Skin epidermis (tissue), 12 donors: ENCODE measurements at regions not wholly inside any gene's neighbourhood (a gene's known extent, or its start where the extent isn't known, plus 50 kb on each side); places are given as distances from the start of the nearest gene placed in this dataset.

Experiments
- H3K27ac ChIP-seq, 21 experiments: fragments of 200-600 bp; sonication (generic) in 11 of 21; one replicate each; pipeline ENCODE4 v1.5.0; 2020; ENCODE audit warnings: mild to moderate bottlenecking in 3 of 21, inconsistent platforms in 2 of 21, moderate library complexity in 2 of 21
- H3K4me3 ChIP-seq, 7 experiments: fragments of 200-600 bp; sonication (generic) in 2 of 7; one replicate each; pipeline ENCODE4 v1.5.0; 2020; ENCODE audit warnings: inconsistent platforms in 2 of 7, mild to moderate bottlenecking in 2 of 7, moderate library complexity in 1 of 7

DNA sequence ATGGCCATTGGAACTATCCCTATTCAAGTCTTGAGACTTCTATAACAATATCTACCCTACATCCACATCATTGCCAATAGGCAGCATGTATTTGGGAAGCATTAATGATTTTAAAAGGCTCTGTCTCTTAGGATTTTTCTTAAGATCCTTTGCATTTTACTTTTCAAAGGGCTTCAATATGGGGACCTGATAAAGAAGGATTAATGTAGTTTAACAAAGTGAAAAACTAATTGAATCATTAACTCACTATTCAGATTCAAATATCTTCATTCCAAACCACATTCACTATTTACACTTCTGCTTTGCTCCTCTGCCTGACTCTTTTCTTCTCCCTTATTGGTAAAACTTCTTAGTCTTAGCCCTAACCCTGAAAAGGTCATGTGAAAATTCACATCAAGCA is 333.0 kb downstream of the EPHA7 start:
- no peak overlapping the region for H3K27ac ChIP-seq
- no peak overlapping the region for H3K4me3 ChIP-seq

DNA sequence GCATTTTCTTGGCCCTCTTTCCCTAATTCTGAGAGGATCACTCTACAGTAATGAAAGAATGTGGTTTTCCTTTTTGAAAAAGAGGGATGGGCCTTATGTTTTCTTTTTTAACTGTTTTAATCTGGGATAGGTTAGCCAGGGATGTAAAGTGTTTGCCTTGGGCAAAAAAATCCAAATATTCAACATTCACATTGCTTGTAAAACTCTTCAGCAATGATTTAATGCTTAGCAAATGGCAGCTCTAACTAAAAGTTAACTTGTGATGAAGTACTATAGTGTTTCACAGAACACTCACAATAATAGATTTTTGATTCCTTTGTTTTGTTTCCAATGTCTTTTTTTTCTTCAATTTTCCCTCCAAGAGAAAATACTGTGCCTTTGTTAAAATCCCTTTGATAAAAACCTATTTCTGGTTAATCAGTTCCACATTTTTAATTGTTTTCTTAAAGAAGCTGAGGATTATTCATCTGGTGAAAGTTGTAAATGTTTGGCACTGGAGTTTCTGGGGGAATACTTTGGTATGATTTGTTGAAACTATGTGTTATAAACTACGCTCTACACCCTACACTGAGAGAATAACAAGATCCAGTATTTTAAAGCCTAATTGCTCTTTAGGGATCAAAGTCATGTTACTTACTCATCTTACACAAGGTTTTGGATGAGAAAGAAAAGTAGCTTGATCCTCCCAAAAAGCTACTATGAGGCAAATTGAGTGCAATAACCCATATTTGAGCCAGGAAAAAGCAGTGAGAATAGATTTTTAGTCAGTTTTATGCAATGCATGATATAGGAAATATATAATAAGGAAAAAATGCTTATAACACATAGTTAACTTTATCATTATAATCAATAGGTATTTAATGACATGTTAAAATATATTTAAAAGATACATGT is 335.8 kb downstream of the EPHA7 start:
- Histone ChIP-seq H3K4me3 (no peak overlapping the region), H3K27ac (no peak overlapping the region)

DNA sequence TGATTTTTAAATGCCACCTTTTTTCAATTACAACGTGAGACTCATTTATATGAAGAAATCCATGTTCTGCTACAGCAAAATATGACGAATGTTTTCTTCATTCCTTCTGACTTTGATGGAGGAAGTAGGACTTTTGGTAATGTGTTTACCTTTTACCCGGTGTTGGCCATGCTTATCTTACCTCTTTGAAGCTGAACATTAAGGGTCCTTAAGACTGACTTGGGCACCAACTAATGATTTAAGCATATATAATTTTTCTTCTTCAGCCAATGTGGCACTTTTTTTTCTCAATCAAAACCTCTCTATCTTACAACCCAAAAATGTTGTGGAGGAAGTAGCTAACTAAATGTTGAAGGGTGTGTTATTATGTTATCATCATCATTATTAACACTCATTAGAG is 337.5 kb downstream of the EPHA7 start:
- Histone ChIP-seq H3K4me3 (no peak overlapping the region), H3K27ac (no peak overlapping the region)

DNA sequence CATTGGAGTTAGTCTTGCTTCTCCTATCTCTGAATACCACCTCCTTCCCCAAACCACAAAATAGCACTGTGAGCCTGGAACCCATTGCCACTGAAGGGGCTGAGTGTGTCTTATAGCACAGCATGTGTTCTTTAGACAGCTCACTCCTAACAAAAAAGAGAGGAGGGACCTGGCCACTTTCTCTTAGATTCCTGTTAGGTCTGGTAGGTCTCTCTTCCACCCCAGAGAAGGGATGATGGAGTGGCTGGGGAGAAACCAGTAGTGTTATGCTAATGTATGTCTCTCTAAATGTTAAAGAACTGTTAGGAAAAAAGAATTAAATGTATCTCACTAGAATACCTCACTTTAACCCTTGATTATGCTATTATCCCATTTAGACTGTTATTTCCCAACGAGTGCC is 340.3 kb downstream of the EPHA7 start:
- Histone ChIP-seq H3K27ac (no peak overlapping the region), H3K4me3 (no peak overlapping the region)

DNA sequence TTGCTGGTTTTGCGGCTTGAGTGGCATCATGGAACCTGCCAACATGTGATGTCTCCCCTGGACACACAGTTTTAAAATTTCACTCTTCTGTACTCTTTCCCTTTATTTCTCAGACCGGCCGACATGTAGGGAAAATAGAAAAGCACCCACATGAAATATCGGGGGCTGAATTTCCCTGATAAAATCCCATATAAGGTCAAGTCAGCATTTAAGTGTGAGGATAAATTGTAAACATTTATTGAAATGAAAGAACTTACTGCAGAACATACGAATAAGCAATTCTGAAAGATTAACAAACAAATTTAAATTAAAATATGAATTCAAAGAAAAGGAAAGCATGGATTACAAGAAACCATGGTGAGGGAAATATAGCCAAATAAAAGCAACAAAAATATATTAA is 345.5 kb downstream of the EPHA7 start:
- Histone ChIP-seq H3K27ac (no peak overlapping the region), H3K4me3 (no peak overlapping the region)

DNA sequence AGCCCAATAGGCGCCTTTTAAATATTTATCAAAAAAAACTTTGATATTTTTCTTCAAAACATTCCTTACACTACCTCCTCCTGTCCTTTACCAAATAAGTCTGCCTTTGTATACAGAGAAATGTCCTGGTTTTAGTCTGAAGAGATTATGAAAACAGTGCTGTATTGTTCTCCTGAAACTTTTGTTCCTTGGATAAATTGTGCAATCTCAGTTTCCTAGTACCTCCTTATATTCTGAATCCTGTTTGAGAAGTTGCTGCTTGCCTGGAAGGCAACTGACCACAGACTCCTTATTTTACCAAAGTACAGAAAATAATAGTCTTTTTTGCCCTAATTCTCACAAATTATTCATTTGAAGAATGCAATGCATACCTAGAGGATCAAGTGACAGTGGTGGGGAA is 349.5 kb downstream of the EPHA7 start:
- Histone ChIP-seq H3K27ac (no peak overlapping the region), H3K4me3 (no peak overlapping the region)

DNA sequence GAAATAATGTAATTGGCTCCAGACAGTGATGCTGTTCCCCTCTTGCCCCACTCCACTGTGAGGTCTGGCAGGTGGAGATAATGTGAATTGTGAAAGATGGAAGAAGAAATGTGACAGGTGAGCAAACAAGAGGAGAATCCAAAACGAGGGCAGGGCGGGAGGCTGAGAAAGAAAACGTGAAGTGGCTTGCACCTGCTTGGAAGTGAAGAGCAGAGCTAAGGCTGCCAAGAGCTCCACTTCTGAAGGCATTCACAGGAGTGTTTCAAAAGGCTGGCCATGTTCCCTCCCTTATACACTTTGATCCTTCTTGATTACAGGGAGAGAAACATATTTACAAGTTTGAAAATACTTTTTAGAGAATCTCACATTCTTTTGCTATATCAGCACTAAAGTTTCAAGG is 359.4 kb downstream of the EPHA7 start:
- Histone ChIP-seq H3K27ac (no peak overlapping the region), H3K4me3 (no peak overlapping the region)

DNA sequence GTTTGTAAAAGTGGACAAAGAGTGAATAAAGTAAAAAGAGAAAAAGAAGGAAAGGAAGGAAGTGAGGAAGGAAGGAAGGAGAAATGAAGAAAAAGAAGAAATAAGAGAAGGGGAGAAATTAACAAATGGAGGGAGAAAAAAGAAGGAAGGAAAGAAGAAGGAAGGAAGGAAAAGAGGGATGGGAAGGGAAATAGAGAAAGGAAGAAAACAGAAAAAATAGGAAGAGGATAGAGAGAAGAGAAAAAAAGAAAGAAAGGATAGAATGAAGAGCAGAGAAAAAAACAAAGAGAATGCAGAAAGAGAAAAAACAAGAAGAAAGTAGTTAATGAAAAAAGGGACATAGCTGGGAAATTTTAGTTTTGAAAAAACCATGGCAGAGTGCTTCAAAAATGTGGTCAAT is 361.8 kb downstream of the EPHA7 start:
- Histone ChIP-seq H3K27ac (no peak overlapping the region), H3K4me3 (no peak overlapping the region)

DNA sequence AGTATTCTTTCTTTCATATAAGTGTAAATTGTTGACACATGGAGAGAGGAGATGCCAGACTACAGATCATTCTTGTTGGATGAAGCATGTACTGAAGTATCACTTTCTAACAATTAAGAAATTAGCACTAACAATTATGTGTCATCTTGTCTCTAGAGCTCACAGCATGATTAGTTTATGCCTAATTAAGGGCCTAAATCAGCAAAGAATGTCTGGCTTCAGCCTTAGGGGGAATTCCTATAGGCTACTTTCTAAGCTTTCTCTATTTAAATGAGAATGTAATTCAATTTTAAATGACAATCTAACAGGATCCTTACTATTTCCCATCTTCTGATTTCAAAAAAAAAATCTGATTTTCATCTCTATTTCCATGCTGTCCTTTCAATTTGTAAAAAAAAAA is 371.0 kb downstream of the EPHA7 start:
- Histone ChIP-seq H3K4me3 (no peak overlapping the region), H3K27ac (no peak overlapping the region)

DNA sequence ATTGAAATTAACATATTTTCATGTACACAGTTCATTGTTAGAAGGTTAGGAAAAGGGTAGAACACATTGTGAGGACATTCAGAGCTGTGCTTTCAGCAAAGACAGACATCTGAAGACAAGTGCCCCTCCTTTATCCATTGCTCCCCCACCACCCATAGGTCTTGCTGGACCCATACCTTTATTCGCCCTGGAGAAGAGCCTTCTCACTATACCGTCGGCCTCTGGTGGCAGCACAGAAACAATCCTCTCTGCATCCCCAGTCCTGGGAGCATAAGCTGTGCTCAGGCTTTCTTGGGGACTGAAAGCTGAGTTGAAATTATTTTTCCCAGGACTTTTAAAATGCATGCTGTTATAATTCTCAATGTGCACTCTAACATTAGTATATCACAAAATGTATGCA is 372.3 kb downstream of the EPHA7 start:
- Histone ChIP-seq H3K4me3 (no peak overlapping the region), H3K27ac (no peak overlapping the region)

DNA sequence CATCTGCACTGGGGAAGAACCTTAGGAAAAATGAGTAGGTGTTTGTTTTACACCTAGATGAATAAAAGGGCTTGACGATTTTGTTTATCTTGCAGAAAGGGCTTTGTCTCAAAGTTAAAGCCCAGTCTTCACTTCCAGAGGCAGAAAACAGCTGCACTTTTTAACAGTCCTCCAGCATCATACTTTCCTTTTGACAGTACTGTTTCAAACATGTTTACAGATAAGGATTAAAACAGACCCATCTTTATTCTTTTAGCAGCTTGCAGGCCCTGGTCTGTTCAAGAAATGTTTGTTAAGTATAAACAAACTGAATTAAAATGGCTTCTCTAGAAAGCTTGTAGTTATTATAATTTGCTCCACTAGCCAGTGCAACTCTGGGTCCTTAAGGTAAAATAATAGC is 374.2 kb downstream of the EPHA7 start:
- H3K4me3 ChIP-seq = no peak overlapping the region
- H3K27ac ChIP-seq = no peak overlapping the region

DNA sequence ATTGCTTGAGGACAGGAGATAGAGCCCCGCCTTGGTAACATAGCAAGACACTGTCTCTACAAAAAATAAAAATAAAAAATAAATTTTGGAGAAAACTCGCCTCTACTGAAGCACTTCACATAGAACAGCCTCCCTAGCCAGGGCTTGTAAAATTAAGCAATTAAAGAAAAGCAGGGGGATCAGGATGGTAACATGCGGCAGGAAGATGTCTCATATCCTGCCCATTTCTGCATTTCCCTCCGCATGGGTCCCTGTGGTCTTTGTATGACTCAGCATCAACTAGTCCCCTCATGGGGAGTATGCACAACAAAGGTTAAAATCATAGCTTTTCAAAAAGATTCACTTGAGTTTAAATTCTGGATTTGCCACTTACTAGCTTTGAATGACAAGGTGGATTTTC is 379.0 kb downstream of the EPHA7 start:
- no peak overlapping the region for H3K27ac ChIP-seq
- H3K4me3 ChIP-seq = no peak overlapping the region

DNA sequence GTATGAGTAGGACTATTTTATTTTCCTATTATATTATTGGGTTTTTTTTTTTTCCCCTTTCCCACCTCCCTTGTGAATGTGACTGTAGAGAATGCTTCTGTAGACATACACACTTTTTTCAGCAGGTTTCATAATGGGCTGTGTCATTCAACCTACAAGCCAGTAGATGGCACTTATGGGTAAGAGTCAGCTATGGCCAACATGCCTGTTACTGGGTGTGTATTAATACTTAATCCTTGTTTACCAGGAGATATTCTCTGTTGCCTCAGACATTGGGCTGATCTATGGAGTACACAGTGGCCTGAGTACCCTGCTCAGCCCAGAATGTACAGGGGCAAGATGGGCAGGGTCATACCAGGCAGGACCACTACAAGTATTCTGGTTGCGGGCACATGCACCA is 382.5 kb downstream of the EPHA7 start:
- H3K4me3 ChIP-seq = no peak overlapping the region
- no peak overlapping the region for H3K27ac ChIP-seq

DNA sequence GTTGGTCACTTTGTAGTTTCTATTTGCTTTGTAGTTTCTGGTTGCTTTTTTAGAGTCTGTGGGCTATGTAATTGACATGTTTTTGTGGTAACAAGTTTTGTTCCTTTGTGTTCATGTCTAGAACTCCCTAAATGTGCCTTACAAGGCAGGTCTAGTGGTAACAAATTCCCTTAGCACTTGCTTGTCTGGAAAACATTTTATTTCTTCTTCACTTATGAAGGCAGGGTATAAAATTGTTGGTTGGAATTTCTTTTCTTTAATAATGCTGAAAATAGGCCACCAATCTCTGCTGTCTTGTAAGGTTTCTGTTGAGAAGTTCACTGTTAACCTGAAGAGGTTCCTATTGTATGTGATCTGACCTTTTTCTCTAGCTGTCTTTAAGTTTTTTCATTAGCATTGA is 383.6 kb downstream of the EPHA7 start:
- H3K27ac ChIP-seq = no peak overlapping the region

DNA sequence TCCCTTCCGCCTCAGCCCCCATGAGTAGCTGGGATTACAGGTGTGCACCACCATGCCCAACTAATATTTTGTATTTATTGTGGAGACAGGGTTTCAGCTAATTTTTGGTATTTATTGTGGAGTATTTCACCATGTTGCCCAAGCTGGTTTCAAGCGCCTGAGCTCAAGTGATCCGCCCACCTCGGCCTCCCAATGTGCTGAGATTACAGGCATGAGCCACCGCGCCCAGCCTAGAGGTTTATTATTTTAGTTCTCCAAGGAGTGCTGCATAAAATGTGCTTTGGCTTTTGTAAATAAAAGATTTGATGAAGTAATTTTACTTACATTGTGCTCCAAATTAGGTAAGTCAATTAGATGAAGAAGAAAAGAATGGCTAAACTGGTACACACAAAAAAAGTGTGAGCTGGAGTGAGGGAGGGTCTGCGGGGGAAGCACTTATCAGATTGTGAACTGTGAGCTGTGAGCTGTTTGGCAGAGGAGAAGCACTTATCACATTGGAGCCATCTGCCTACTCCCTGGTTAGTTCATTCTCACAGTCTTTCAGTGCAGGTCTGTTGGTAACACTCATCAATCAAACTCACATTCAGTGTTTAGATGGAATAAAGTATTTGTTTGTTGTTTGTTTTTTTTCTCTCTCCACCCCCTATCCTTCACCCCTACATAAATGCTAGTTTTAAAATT is 398.0 kb downstream of the EPHA7 start:
- Histone ChIP-seq H3K27ac (no peak overlapping the region), H3K4me3 (no peak overlapping the region)

More for the DNA sequence above, 383.6 kb downstream of the EPHA7 start:
- H3K4me3 ChIP-seq = no peak overlapping the region

DNA sequence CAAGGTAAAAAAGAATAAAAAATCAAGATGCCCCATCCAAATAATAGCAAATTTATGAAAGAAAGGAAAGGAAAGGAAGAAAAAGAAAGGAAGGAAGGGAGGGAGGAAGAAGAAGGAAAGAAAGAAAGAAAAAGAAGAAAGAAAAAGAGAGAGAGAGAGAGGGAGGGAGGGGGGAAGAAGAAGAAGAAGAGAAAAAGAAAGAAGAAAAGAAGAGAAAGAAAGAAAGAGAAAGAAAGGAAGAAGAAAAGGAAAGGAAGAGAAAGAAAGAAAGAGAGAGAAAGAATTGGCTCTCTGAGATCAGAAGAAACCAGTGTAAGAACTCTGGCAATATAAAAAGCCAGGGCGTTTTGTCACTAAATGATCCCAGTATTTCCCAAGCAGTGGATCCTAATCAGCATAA is 401.7 kb downstream of the EPHA7 start:
- Histone ChIP-seq H3K4me3 (no peak overlapping the region), H3K27ac (no peak overlapping the region)

DNA sequence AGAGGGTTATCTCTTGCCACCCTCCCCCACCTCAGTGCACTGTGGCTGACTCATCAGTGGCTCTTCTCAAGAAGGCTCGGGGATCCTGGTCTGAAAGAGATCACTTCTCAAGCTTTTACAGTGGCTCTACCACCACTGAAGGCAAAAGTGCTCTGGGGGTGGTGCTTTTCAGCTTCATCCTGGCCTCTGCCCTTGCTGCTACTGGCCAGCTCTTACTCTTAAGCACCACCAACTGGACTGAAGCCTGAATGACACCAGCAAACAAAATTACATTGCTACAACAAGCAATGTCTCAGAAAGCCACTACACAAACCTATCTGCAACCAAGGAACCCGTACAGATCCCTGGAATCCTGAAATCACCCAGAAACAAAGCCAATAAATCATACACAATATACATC is 402.1 kb downstream of the EPHA7 start:
- no peak overlapping the region for H3K27ac ChIP-seq
- H3K4me3 ChIP-seq = no peak overlapping the region

DNA sequence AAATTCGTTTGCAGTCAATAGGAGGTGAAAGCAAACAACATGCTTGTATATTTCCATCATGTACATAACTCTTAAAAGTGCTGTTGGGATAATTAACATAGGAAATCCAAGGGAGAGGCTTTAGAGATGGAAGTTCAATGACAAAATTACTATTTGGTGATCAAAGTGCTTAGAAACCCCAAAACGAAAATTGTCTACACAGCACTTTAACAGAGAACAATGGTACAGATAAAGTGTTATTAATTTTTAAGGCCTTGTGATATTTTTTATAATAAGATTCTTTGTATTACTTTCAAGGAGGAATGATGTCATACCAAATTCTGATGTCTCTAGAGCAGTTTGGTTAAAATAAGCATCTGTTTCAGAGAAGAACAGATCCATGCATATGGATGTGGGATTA is 406.3 kb downstream of the EPHA7 start:
- Histone ChIP-seq H3K4me3 (no peak overlapping the region), H3K27ac (no peak overlapping the region)

DNA sequence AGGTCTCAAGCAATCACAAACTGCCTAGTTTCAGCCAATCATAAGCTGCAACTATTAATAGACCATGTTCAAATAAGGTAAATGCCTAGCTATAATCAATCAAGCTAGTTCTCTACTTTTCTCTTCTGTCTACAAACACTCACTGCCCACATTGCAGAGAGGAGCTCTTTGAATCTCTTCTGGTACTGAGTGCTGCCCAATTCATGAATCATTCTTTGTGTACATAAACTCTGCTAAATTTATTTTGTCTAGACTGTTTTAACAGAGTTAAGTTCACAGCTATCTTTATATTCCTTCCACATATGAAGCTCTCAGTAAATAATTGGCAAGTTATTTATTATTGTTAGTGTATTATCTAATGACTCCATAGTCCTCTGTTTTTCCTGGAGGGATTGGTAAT is 411.0 kb downstream of the EPHA7 start:
- no peak overlapping the region for H3K4me3 ChIP-seq
- no peak overlapping the region for H3K27ac ChIP-seq

DNA sequence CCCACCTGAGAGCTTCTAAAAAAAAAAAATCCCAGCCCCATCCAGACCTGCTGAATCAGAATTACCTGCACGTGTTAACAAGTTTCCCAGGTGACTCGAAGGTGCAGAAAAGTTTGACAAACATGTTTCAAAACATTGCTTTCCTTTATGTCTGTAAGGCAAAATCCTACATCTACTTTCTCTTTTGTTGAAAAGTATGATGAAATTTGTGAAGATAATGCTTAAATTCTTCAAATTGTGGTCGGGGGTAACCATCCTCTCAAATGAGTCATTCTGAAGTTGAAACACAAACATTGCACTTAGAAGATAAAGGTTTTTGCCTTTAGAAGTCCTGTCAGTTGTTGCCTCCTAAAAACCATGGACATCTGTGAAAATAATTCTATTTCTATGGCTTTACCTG is 429.7 kb downstream of the EPHA7 start:
- no peak overlapping the region for H3K4me3 ChIP-seq
- no peak overlapping the region for H3K27ac ChIP-seq

DNA sequence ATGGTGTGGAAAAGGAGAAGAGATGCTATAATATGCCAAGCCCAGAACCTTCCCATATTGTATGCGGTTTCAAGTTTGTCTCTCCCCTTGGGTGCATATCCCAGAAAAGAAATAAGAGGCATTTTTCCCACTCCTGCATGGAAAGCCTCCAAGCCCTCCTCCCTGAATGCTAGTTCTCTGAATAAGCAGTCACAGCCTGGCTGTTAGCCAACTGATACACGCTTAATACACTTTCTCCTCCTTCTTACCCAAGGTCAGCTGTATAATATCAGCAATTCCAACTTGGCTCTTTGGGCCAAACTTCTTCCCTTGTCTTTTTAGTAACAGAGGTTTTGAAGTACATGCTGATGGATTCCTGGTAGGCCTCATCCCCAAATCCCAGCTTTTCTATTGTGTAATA is 440.1 kb downstream of the EPHA7 start:
- Histone ChIP-seq H3K4me3 (no peak overlapping the region), H3K27ac (no peak overlapping the region)

DNA sequence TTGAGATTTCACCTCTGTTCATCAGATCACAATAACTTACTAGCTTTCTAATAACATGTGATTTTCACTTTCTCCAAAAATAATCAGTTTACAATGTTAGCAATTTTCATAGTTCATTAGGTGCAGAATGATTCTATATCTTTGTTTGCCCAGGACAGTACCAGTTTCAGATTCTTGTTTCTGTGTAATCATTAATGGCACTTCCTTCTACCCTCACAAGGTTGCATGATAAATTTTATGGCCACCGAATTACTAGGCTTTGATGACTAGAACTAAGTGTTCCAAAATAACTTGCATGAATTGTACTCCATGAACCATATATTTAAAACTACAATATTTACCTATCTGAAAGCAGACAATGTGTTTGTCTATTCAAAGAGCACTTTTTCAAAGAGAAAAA is 442.3 kb downstream of the EPHA7 start:
- Histone ChIP-seq H3K4me3 (no peak overlapping the region), H3K27ac (no peak overlapping the region)
